Jurkat, Clone E6-1 (cell line): ENCODE measurements at regions not wholly inside any gene's neighbourhood (a gene's known extent, or its start where the extent isn't known, plus 50 kb on each side); places are given as distances from the start of the nearest gene placed in this dataset.
A peak's percentile ranks its signal among the peaks of the same experiment; 100 is the strongest.

Source experiments
- DNase-seq: peaks from one replicate; pipeline ENCODE4 v3.0.0-alpha.2; 2011; ENCODE audit warnings: low read depth, low spot score
- H3K4me3 ChIP-seq: 2 replicates; pipeline ENCODE4 v1.5.1; 2011; ENCODE audit warnings: mild to moderate bottlenecking, low read length, control low read depth, moderate library complexity

DNA sequence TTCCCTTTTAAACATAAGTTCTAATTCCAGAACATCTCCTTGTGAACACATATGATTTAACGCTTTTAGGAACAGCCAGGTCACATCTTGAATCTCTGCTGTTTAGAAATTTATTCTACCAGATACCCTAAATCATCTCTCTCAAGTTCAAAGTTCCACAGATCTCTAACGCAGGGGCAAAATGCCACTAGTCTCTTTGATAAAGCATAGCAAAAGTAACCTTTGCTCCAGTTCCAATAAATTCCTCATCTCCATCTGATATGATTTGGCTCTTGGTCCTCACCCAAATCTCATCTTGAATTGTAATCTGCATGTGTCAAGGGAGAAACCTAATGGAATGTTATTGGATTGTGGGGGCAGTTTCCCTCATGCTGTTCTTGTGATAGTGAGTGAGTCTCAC, 96.3 kb upstream of the PLEKHA5 start:
- DNase-seq = no peak

DNA sequence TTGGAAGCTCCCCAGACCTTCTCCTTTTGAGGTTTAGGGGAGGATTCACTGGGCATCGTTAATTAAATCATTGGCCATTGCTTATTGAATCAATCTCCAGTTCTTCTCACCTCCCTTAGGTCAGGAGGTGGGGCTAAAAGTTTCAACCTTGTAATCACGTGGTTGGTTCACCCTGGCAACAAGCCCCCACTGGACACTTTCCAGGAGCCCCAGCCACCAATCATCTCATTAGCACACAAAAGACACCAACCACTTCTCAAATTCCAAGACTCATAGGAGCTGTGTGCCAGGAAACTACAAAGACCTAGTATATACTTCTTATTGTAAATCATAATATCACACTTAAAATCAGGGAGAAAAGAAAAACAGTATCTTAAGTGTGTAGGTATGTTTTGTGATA, 94.6 kb upstream of the PLEKHA5 start:
- no peak overlapping the region for H3K4me3 ChIP-seq
- DNase-seq = no peak

More for the DNA sequence above, 96.3 kb upstream of the PLEKHA5 start:
- H3K4me3 ChIP-seq = no peak overlapping the region

DNA sequence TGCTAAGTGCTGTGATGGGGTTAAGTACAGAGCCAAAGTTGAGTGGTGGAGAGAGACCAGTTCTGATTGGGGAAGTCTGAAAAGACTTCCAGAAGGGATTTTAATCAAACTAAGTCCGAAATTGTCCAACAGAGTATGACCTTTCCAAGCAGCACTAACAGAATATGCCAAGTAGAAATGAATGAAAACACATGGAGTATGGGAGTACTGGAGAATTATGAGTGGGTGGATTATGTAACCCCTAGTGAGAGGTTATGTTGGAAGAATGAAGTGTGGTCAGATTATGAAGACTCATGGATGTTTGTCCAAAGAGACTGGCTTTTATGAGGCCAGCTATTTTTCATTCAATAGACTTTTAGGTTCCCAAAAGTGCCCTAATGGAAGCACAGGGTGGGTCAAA, 94.0 kb upstream of the PLEKHA5 start:
- no peak for DNase-seq
- no peak overlapping the region for H3K4me3 ChIP-seq

DNA sequence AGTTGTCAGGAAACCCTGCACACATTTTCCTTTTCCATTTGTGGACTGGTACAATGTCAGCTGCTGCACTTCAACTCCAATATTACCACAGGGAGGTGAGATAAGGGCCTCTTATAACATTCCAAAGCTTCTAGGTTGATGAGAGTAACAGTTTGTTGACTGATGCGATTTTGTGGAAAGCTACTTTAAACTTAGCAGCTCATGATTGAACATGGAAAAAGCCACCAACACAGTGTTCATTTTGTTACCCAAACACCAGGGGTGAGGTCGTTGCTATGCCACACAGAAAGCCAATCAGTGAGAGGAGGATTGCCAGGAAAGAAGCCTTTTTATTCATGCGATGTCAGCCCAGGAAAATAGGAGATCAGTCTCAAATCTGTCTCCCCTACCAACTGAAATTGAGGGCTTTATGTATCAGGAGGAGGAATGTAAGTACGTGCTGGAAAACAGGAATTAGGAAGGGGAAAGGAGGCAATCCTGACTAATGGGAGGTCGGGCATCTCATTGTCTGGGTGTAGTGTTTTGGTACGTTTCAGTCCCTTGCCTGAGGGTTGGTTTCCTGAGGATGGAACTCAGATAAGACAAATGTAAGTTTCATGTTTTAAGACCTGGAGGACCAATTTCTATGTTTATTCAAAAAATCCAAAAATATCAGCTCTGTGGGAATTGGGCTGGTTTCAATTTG, 92.7 kb upstream of the PLEKHA5 start:
- no peak for DNase-seq
- no peak overlapping the region for H3K4me3 ChIP-seq

DNA sequence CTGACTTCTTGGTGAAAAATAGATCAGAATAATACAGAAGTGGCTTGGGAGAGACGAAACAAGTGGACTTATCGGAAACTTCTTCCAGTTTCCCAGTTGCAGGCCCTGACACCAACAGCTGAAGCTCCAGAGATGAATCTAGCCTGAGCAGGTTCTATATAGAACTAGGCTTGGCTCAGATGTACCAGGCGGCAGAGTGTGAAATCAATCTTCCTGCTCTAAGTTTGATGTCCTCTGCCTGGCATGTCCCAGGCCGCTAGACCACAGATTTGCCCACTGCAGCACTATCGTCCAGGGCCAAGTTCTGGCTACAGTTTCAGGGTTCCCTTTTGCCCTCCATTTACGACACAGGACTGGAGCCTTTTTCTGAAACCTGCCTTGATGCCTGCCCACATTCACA, 91.3 kb upstream of the PLEKHA5 start:
- no peak overlapping the region for H3K4me3 ChIP-seq
- DNase-seq = no peak

DNA sequence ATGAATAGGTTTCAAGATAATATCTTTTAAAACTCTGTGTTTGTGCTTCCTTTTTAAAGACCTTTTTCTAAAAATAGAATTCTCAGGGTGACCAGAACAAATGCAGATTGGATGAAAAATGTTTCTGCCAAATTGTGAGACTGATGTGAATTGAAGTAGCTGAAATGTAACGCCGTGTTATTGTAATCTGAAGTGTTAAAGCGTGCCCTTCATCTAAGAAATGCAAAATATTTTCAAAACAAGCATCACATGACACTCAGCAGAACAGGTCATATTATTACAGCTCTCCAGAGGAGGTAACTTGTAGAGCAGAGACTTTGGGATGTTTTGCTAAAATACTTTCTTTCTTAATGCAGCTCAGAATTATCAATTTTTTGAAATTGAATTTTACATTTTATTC, 90.0 kb upstream of the PLEKHA5 start:
- no peak overlapping the region for H3K4me3 ChIP-seq
- no peak for DNase-seq

DNA sequence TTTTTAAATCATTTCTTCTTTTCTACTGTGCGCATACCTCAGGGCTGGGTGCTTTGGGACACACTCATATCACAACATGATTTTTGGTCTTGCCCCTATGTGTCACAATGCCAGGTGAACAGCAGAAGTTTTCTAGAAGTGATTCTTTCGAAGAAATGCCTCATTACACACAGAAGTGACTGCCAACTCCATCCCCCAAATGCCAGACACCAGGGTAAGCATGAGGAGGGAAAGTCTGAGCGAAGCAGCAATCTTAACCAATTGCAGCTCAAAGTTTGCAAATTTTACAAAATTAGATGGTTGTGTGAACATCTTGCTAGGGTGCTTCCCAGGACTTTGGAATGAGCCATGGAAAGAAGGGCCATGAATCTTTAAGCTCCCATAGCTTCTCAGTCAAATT, 87.3 kb upstream of the PLEKHA5 start:
- no peak for DNase-seq
- no peak overlapping the region for H3K4me3 ChIP-seq

- no peak for DNase-seq
Observed at GRCh38 chr12:19044430-19044829, 85.1 kb upstream of the PLEKHA5 start.

DNA sequence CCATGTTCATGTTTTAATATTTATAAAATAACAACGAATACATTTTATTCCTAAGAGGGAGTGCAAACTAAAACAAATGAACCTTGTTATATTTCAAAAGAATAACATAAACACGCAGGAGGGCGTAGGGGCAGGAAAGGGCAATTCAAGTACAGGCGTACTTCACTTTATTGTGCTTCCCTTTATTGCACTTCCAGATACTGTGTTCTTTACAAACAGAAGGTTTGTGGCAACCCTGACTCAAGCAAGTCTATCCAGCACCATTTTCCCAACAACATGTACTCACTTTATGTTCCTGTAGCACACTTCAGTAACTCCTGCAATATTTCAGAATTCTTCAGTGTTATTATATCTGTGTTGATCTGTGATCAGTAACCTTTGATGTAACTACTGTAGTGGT, 84.6 kb upstream of the PLEKHA5 start:
- DNase-seq = no peak
- no peak overlapping the region for H3K4me3 ChIP-seq

More at GRCh38 chr12:19044430-19044829, 85.1 kb upstream of the PLEKHA5 start:
- no peak overlapping the region for H3K4me3 ChIP-seq

DNA sequence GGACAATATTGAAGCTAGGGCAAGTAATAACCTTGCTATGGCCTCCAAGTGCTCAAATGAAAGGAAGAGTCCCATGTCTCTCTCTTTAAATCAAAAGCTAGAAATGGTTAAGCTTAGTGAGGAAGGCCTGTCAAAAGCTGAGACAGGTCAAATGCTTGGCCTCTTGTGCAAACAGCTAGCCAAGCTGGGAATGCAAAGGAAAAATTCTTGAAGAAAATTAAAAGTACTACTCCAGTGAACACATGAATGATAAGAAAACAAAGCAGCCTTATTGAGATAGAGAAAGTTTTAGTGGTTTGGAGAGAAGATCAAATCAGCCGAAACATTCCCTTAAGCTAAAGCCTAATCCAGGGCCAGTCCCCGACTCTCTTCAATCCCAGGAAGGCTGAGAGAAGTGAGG, 84.1 kb upstream of the PLEKHA5 start:
- DNase-seq = no peak
- H3K4me3 ChIP-seq = no peak overlapping the region

GRCh38 chr12:19048943-19049342, 80.6 kb upstream of the PLEKHA5 start:
- no peak overlapping the region for H3K4me3 ChIP-seq
- peak; percentile 2 for DNase-seq

GRCh38 chr12:19052689-19053088, 76.8 kb upstream of the PLEKHA5 start:
- no peak overlapping the region for H3K4me3 ChIP-seq
- DNase-seq = no peak

DNA sequence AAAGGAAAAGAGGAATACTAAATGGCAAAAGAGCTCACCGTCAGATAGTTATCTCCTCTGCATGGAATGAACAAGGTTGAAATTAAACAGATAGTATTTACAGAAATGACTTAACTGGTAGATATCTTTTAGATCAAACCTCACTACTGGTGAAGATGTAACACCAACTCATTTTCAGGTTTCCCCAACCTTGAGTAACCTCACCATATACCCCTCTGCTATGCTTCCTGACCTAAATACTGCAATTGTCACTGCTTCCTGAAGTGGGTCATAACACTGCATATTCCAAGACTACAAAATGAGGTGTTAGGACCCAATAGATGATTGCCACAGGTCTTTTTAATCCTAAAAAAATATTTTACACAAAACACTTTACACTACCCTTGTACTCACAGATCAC, 76.3 kb upstream of the PLEKHA5 start:
- no peak for DNase-seq
- H3K4me3 ChIP-seq = no peak overlapping the region

DNA sequence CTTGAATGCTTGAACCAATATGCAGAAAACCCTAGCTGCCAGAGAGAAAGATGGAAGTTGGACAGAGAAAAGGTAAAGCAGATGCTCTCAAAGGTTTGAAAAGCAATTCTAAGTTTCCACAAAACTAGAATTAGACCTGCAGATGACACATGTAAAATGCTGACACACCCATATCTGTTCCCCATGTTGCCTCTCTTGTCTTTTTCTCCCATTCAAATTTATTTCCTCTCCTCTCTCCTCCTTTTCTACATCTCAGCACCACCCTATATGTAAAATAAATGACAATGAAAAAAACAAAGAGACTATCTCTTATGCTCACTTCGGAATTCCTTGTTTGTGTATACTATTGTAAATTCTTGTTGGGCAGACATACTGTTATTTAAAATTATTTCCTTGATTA, 75.5 kb upstream of the PLEKHA5 start:
- DNase-seq = no peak

GRCh38 chr12:19055589-19055988, 73.9 kb upstream of the PLEKHA5 start:
- no peak overlapping the region for H3K4me3 ChIP-seq
- DNase-seq = no peak

More for the DNA sequence above, 75.5 kb upstream of the PLEKHA5 start:
- H3K4me3 ChIP-seq = no peak overlapping the region

- no peak overlapping the region for H3K4me3 ChIP-seq
- DNase-seq = no peak
Observed at GRCh38 chr12:19058235-19059021, 71.1 kb upstream of the PLEKHA5 start.

DNA sequence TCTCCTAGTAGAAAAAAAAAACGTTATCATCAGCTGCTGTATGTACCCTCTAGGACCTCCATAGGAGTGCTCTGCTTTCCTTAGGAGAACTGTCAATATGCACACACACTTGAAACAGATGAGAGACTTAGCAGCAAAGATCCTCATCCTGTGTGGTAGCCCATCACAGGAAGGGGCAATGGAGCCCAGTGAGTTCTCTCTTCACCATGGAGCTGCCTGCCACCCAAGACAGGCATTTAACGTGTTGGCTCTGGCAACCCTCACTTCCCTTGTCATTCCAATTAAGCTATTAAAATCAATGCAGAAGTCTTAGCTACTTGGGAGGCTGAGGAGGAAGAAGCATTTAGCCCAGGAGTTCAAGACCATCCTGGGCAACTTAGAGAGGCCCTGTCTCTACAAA, 64.8 kb upstream of the PLEKHA5 start:
- no peak overlapping the region for H3K4me3 ChIP-seq
- DNase-seq = no peak

- H3K4me3 ChIP-seq = no peak overlapping the region
- DNase-seq = no peak
Observed at GRCh38 chr12:19065223-19065622, 64.3 kb upstream of the PLEKHA5 start.

GRCh38 chr12:19065871-19066270, 63.7 kb upstream of the PLEKHA5 start:
- no peak overlapping the region for H3K4me3 ChIP-seq
- no peak for DNase-seq

- no peak overlapping the region for H3K4me3 ChIP-seq
- no peak for DNase-seq
Observed at GRCh38 chr12:19066475-19067001, 63.0 kb upstream of the PLEKHA5 start.

- H3K4me3 ChIP-seq = no peak overlapping the region
Observed at GRCh38 chr12:19068137-19068536, 61.4 kb upstream of the PLEKHA5 start.

More at GRCh38 chr12:19068137-19068536, 61.4 kb upstream of the PLEKHA5 start:
- no peak for DNase-seq
